Femur (tissue), 1 donor: ENCODE measurements at regions not wholly inside any gene's neighbourhood (a gene's known extent, or its start where the extent isn't known, plus 50 kb on each side); places are given as distances from the start of the nearest gene placed in this dataset.
"Not testable (repeated sequence)": the region's sequence is repeated elsewhere in the genome, so short reads cannot be mapped to it uniquely, and the experiment has no call there.

Experiments used
- DNase-seq: peaks from one replicate; pipeline ENCODE4 v3.0.0-alpha.2; 2017

DNA sequence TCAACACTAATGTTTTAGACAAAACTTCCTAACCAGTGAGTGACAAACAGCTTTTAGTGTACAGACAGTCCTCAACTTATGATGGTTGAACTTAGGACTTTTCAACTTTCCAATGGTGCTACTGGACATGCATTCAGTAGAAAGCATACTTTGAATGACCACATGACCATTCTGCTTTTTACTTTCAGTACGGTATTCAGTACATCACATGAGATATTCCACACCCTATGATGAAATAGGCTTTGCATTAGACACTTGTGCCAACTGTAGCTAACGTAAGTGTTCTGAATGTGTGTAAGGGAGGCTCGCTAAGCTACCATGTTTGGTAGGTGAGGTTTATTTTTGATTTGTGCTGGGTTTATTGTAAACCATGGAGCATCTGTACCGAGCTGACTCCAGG, 113.7 kb downstream of the WNT7A start:
- no peak for DNase-seq

DNA sequence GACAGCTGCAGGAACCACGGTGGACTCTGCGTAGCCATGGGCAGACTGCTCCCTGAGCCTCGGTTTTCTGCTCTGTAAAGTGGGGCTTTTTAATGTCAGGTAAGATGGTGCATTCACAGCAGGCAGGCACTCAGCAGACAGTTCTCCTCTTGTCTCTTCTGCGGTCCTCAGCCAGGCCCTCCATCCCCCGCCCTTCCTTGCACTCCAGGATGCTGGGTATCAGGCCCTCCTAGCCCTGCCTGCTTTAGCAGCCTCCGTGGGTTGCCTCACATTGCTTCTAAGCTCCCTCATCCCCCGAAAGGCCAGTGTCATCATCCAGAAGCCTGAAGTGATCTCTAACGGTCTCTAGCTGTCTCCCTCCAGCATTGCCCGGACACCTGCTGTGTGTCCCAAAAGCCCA, 115.7 kb downstream of the WNT7A start:
- no peak for DNase-seq

DNA sequence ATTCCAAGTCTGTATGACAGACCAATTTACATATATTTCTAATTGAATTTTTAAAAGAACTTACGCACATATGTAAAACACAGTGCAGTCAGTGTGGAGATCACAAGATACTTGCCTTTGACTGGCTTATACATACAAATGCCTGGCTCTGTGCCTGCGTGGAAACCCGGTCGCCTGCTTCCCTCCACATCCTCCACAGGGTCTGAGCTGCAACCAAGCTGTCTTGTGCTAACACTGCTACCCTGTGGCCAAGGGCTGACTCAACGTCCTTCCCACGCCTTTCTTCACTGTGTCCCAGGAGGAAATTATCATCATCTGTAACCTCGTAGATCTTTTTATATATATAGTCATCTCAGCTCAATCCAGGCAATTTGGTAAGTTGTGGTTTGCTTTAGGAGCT, 117.0 kb downstream of the WNT7A start:
- DNase-seq = no peak

DNA sequence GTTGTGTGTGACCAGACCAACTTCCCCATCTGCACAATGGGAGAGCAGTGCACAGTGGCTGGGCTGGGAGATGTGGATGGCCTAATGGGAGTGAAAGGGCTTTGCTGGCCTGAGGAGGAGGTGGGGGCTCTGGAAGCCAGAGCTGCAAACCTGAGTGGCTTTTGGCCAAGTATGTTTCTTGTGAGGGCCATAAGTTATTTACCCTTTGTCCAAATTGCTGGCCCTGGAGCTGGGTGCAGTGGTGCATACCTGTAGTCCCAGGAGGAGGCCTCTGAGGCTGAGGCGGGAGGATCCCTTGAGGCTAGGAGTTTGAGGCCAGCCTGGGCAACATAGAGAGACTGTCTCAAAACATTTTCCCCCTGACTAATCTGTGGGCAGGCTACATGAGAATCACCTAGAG, 129.1 kb downstream of the WNT7A start:
- no peak for DNase-seq

DNA sequence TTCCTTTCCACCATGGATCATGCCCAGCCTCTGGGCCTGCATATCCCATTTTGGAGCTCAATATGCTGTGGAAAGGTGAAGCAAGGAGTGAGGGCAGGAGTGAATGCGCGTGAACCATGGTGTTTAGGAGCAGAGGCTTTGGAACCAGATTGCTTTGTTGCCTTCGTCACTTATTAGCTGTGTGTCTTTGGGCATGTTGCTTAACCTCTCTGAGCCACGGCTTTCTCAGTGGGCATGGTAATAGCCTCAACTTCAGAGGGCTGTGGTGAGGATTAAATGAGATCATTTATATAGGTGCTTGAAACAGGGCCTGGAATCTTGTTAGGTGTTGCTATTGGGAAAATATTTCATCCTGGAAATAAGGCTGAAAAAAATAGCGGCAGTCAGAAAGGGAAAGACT, 129.7 kb downstream of the WNT7A start:
- DNase-seq = no peak

DNA sequence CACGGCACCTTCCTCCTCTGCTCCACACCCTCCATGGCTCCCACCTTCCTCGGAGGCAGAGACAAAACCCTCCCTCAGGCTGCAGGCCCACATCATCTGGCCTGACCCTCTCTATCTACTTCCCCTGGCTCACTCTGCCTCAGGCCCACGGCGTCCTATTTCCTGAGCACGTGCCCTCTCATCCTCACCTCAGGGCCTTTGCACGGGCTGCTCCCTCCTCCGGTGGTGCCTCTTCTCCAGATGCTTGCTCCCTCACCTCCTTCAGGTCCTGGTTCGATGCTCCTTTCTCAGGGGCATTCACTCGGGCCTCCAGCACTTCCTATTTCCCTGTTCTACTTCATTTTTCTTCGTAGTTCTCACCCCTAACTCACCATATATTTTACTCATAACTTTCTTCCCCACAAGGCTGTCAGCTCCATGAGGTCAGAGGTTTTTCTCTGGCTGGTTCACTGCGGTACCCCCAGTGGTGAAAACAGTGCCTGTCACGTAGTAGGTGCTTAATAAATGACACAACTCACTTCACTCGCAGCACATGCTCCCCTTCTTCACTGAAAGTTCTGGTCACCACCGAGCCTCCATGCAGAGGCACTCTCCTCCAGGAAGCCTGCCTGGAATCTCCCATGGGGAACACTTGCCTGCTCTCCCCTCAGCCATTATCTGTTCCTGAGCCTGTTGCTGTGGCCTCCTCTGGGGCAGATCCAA, 130.7 kb downstream of the WNT7A start:
- DNase-seq = no peak

DNA sequence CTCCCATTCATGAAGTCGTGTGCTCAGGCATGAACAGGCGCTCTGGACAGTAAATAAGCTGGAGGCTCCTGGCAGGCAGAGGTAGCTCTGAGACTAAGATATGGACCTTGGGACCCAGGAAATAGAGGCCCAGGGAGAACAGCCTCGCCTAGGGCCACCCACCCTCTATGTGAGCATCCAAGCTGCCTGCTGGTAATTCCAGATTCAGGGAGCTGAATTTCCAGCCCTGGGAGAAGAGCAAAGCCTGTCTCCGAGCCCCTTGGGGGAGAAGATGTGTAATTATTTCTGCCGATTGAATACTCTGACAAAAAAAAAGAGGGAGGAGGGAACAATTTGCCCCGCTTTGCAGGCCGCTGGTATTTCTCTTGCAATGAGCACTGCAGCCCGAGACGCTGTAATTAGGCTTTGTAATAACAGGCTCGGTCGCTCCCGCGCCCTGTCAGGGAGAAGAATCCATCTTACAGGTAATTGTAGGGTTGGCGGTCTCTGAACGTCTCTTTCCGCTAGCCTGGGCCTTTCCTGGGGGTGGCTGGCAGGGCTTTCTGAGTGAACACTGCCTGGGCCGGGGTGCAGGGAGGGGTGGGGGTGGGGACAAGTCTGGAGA, 131.5 kb downstream of the WNT7A start:
- DNase-seq = peak; percentile 53

DNA sequence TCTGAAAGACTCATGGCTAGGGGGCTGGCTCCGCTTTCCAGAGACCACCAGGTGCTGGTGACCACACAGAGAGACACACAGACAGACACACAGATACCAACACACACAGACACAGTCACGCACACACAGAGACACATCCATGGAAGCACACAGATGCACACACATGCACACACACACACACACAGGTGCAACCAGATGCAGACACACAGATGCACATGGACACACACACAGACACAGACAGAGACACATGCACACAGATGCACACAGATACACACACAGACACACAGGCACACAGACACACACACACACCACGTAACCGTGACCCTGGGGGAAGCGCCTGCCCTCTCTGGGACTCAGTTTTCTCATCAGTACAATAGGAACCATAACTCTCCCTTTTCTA, 132.2 kb downstream of the WNT7A start:
- DNase-seq = no peak

DNA sequence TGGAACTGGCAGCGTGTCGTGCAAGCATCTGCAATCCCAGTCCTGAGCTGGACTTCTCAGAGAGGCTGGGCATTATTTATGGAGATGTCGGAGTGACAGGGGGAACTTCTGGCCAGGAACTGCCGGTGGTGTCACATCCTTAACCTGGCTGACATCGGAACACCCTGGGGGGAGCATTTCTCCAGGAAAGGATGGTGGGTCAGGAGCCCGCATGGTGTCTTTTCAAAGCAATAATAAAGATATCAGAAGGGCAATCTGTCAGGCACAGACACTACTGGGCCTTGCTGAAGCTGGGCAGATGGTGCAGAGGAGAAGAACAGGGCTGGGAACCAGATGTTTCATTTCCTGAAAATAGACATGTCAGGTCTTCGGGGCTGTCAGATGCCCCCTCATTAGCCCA, 133.5 kb downstream of the WNT7A start:
- DNase-seq = no peak

DNA sequence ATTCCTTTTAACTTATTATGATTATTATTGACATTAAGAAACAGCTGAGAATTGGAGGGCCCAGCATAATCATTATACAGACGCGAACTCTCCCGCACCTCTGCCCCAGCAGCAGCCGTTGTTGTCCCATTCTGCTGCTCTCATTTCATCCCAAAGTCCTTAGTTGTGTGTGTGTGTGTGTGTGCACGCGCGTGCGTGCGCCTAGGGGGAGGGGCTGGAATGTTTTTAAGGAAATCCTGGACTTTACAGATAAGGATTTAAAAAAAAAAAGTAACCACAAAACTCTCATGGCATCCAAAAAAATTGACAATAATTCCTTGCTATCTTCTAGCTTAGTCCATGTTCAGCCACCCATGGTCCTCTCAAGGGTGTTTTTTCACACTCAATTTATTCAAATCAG, 134.2 kb downstream of the WNT7A start:
- DNase-seq = no peak

DNA sequence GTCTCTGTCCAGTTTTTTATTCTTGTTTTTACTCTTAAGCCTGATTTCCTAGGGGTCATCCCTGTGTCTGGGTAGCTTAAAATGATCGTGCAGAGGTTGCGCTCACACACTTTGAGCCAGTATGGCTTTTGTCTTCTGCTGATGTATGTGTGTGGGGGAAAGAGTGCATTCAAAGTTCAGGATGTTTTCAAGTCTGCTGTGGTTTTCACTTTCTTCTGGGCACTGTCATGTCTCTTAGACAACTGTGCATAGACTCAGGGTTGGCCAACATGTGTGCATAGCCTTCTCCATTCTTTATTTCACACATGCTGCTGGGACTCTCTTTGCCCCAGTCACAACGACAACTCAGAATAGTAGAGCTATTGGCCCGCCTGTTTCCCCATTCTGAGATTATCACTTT, 139.1 kb downstream of the WNT7A start:
- DNase-seq = no peak

DNA sequence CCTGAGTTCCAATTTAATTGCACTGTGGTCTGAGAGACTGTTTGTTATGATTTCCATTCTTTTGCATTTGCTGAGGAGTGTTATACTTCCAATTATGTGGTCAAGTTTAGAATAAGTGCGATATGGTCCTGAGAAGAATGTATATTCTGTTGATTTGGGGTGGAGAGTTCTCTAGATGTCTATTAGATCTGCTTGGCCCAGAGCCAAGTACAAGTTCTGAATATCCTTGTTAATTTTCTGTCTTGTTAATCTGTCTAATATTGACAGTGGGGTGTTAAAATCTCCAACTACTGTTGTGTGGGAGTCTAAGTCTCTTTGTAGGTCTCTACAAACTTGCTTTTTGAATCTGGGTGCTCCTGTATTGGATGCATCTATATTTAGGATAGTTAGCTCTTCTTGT, 146.1 kb downstream of the WNT7A start:
- DNase-seq = not testable (repeated sequence)

DNA sequence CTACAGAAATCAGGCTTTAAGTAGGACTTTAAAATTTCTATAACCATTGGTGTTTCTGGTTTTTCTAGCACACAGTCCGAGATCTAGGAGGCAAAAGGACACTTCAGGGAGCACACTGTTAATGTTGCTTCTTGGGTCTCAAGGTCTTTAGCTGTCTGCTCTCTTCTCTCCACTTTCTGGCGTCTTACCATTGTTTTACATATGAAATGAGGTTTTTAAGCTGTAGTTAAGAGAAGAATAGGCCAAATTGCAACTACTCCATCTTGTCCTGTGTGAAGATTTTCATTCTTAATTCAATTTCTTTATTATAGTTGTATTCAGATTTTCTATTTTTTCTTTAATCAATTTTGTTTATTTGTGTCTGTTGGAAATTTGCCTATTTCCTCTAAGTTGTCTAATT, 151.4 kb downstream of the WNT7A start:
- DNase-seq = no peak

DNA sequence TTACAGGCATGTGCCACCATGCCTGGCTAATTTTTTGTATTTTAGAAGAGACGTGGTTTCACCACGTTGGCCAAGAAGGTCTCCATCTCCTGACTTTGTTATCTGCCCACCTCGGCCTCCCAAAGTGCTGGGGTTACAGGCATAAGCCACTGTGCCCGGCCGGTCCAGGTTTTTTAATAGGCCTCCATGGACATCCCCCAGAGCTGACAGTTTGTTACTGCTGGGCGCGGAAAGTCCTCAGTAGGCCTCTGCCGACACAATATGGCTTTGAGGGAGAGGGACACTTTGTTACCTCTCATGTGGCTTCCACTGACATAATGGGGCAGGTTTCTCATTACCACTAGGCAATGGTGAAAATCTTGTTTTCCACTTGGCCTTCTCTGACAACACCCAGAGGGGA, 152.0 kb downstream of the WNT7A start:
- DNase-seq = no peak

DNA sequence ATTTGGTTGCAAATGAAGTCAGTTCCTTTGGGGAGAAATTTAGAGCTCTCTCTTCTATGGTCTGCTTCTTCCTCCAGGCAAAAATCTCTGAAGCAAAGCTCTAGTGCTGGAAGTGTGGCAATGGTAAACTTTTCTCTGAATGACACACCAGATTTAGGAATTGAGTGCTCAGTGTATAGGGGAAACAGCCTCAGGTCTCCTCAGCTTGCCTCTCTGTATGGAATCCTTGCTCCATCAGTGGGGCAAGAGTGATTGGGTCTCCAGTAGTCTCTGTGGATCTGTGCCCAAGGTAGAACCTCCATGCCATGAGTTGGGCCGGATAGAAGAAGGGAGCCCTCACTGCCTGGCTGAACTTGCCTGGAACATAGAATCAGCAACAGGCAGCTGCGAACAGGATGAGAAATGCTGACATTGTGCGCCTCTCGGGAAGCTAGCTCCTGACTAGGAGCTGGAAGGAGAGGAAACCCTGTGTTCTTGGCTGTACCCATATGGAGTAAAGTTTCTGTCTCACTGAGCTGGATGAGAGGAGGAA, 156.1 kb downstream of the WNT7A start:
- no peak for DNase-seq

DNA sequence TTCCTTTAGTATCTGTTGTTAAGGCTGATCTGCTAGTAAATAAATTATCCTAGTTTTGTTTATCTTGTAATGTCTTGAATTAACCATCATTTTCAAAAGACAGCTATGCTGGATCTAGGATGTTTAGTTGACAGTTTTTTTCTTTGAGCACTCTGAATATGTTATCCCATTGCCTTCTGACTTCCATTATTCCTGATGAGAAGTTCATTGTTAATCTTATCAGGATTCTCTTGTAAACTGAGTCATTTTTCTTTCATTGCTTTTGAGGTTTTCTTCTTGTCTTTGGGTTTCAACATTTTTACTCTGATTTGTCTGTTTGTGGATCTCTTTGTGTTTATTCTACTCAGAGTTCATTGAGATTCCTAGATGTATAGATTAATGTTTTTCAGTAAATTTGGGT, 157.7 kb downstream of the WNT7A start:
- DNase-seq = no peak

DNA sequence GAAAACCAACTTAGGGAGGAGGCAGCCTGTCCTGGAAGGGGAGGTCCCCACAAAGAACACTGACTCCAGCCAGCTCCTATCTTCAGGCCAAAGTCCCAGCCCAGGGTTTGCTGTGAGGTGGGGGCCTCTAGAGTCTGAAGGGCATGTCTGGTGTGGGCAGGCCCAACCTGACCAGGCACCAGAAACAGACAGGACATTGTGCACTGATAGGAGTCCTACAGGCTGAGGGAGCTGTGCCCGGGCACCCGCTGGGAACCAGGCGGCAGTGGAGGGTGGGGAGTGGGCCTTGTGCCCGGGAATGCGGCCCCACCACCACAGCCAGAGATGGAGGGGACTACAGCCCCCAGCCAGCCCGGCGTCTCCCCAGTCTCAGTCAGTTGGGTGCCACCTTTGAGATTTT, 161.4 kb downstream of the WNT7A start:
- DNase-seq = no peak

DNA sequence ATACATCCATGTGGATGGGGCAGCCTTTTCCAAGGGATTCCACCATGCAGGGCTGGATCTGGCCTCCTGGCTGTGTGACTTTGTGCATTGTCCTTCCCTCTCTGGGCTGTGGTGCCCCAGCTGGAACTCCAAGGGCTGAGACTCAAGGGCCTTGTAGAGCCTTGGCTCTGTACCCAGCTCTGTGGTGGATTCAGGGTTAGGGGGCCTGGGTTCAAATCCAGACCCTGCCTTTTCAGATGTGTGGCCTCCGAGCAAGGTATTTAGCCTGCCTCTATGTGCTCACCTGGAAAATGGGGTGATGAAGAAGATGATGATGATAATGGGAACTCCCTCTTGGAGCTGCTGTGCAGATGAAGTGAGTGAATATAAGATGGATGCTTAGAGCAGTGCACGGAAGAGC, 161.9 kb downstream of the WNT7A start:
- no peak for DNase-seq

DNA sequence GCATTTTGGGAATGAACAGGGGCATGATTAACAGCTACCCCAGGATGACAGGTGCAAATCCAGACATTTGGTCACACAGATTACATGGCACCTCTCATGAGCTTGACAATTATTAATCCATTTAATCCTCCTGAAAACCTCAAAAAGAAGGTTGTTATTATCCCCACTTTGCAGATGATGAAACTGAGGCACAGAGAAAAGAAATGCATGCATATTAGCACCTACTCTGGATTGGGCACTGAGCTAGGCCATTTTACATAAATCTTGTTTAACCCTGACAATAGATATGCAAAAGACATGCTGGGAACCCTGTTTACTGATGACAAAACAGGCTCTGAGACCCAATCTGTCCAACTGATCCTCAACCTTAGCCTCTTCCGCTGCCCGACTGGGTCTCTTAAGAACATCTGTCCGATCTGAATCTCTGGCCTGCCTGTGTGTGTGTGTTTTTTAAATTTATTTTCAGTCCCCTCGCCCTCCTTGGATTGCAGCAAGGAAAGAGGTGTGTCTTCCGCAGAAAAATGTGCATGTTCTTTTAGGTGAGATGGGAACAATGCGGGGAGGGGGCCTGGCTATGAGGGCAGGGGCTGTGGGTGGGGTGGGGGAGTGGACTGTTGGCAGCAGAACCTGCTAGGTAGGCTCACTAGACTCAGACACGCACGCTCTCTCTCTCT, 162.5 kb downstream of the WNT7A start:
- DNase-seq = no peak

DNA sequence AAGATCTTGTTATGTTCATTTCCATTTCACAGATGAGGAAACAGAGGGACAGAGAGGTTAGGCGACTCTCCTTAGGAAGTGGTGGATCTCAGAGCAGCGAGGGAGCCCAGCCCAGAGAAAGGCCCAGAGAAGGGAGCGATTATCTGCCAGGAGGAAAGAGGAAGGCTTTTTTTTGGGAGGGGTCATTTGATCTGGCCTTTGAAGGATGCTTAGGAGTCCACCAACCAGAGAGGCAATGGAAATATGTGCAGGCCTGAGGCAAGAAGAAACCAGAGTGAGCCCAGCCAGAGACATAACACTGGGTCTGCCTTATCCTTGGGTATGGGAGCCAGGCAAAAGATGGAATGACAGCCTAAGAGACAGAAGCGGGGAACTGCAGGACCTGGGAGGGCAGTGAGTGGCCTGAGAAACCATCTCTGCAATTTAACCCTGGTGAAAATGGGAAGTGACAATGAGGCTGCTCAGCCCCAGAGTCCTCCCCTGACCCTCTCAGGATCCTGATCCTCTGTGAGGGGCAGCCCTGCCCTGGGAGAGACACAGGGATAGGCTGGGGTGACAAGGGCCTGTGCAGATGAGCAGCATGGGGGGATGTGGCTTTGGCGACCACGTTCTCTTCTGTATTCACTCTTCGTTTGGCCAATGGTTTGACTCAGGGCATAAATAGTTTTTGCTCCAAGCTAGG, 163.2 kb downstream of the WNT7A start:
- DNase-seq = no peak

DNA sequence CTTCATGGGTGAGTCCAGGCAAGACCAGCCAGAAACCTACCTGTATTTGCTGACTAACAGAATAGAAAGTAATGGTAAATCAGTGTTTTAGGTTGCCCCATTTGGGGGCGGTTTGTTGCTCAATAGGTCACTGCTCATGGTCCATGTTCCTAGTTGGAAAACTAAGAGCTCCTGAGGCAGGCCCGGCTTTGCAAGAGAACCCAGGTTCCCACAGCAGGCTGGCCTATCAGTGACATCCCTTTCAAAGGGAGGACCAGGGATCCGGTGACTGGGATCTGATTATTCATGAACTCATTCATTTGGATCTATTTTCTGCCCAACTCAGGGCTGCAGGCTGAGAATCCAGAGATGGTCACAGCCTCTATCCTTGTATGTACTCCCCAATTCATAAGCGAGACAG, 163.9 kb downstream of the WNT7A start:
- DNase-seq = no peak

DNA sequence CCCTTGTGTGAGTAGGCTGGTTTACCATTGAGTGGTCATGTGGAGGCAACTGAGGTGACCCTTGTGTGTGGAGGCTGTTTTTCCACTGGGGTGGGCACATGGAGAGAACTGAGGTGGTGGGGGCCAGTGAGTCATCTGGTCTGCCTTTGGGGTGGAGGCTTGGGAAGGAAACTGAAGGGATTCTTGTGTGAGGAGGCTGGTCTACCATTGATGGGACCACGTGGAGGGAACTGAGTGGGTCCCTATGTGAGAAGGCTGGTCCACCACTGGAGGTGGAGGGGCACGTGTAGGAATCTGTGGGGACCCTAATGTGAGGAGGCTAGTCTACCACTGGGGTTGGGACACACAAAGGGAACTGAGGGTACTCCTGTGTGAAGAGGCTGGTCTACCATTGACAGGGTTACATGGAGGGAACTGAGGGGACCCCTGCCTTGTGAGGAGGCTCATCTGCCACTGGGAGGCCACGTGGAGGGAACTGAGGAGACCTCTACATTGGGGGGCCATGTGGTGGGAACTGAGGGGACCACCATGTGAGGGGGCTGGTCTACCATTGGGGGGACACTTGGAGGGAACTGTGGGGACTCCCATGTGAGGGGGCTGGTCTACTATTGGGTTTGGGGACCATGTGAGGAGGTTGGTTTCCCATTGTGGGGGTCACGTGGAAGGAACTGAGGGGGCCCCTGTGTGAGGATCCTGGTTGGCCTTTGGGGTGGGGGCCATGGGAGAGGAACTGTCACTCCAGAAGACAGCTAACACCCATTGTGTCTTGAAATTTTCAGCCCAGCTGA, 164.5 kb downstream of the WNT7A start:
- DNase-seq = no peak
